Stimulated activated CD8-positive, alpha-beta memory T cell treated with anti-CD3 and anti-CD28 coated beads, Interleukin-7, amount 100 ng/mL, for 4 hours (primary cell): ENCODE measurements at regions not wholly inside any gene's neighbourhood (a gene's known extent, or its start where the extent isn't known, plus 50 kb on each side); places are given as distances from the start of the nearest gene placed in this dataset.

Experiments
- DNase-seq, 2 donors: peaks; one replicate each; pipeline ENCODE4 v3.0.0-alpha.2; 2020; ENCODE audit warnings: low read depth in 2 of 2

GRCh38 chr11:95388086-95388485, 157.1 kb upstream of the SESN3 start:
- DNase-seq = no peak

- DNase-seq = no peak
Observed at GRCh38 chr11:95387325-95387724, 156.3 kb upstream of the SESN3 start.

GRCh38 chr11:95385577-95385976, 154.6 kb upstream of the SESN3 start:
- DNase-seq = no peak

GRCh38 chr11:95379479-95379878, 148.5 kb upstream of the SESN3 start:
- DNase-seq = no peak

GRCh38 chr11:95378789-95379188, 147.8 kb upstream of the SESN3 start:
- DNase-seq = no peak

GRCh38 chr11:95378111-95378510, 147.1 kb upstream of the SESN3 start:
- no peak for DNase-seq

GRCh38 chr11:95375886-95376285, 144.9 kb upstream of the SESN3 start:
- no peak for DNase-seq

GRCh38 chr11:95375451-95375850, 144.4 kb upstream of the SESN3 start:
- no peak for DNase-seq

GRCh38 chr11:95374105-95374504, 143.1 kb upstream of the SESN3 start:
- no peak for DNase-seq

GRCh38 chr11:95373241-95373640, 142.2 kb upstream of the SESN3 start:
- DNase-seq = no peak

- DNase-seq = no peak
Observed at GRCh38 chr11:95372097-95372656, 141.2 kb upstream of the SESN3 start.

GRCh38 chr11:95371153-95371552, 140.2 kb upstream of the SESN3 start:
- no peak for DNase-seq

GRCh38 chr11:95367726-95368125, 136.7 kb upstream of the SESN3 start:
- no peak for DNase-seq

- DNase-seq = no peak
Observed at GRCh38 chr11:95365348-95365747, 134.3 kb upstream of the SESN3 start.

GRCh38 chr11:95364324-95365295, 133.6 kb upstream of the SESN3 start:
- no peak for DNase-seq

- no peak for DNase-seq
Observed at GRCh38 chr11:95363708-95364107, 132.7 kb upstream of the SESN3 start.

GRCh38 chr11:95363164-95363563, 132.2 kb upstream of the SESN3 start:
- no peak for DNase-seq

- no peak for DNase-seq
Observed at GRCh38 chr11:95361180-95361579, 130.2 kb upstream of the SESN3 start.

GRCh38 chr11:95360377-95361075, 129.5 kb upstream of the SESN3 start:
- no peak for DNase-seq

- DNase-seq = no peak
Observed at GRCh38 chr11:95359756-95360155, 128.8 kb upstream of the SESN3 start.

GRCh38 chr11:95359341-95359663, 128.3 kb upstream of the SESN3 start:
- DNase-seq = no peak

GRCh38 chr11:95358511-95359340, 127.7 kb upstream of the SESN3 start:
- no peak for DNase-seq
